ES-I3 (cell line): ENCODE measurements at regions not wholly inside any gene's neighbourhood (a gene's known extent, or its start where the extent isn't known, plus 50 kb on each side); places are given as distances from the start of the nearest gene placed in this dataset.
"Not testable (repeated sequence)": the region's sequence is repeated elsewhere in the genome, so short reads cannot be mapped to it uniquely, and the experiment has no call there.

Experiments used
- H3K36me3 ChIP-seq: 2 replicates; pipeline ENCODE4 v1.6.1; 2013; ENCODE audit warnings: mild to moderate bottlenecking, low read length, control low read depth, moderate library complexity; ENCODE audit not compliant: insufficient read depth
- H3K4me1 ChIP-seq: 2 replicates; pipeline ENCODE4 v1.6.1; 2013; ENCODE audit warnings: mild to moderate bottlenecking, control low read depth, low read length; ENCODE audit not compliant: insufficient read depth
- H3K9ac ChIP-seq: 2 replicates; pipeline ENCODE4 v1.6.1; 2013; ENCODE audit warnings: low read depth, mild to moderate bottlenecking, low read length, moderate library complexity
- H3K9me3 ChIP-seq: 2 replicates; pipeline ENCODE4 v1.6.1; 2013; ENCODE audit warnings: mild to moderate bottlenecking, low read length, moderate library complexity; ENCODE audit not compliant: control insufficient read depth, insufficient read depth

GRCh38 chr1:222392556-222392955 is 155.3 kb downstream of the HHIPL2 start:
- no peaks in the 10 kb centered on the region for H3K9me3 ChIP-seq
- no peak overlapping the region for H3K9ac ChIP-seq
- no peaks in the 10 kb centered on the region for H3K36me3 ChIP-seq
- no peaks in the 10 kb centered on the region for H3K4me1 ChIP-seq

DNA sequence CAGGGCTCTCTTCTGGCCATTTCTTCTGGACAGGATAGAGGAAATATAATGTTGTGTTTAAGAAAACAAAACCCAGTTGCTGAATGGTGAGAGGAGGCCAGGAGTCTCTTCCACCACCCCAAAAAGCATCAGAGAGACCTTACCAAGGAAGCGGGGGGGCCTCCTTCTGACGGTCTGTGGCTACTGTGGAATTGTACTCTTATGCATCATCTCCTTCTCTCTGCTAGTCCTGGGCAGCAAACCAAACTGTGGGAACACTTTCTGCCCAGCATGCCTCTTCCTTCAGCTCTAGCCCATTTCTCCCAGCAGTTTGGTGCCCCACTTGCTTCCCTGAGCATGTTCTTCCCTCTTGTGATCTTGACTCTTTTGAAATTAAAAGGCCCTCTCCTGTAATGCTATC is 157.7 kb downstream of the HHIPL2 start:
- no peaks in the 10 kb centered on the region for H3K4me1 ChIP-seq
- H3K9me3 ChIP-seq, result no peaks in the 10 kb centered on the region
- H3K36me3 ChIP-seq, result no peaks in the 10 kb centered on the region
- no peak overlapping the region for H3K9ac ChIP-seq

- Histone ChIP-seq H3K36me3 (no peaks in the 10 kb centered on the region), H3K9me3 (no peaks in the 10 kb centered on the region), H3K4me1 (no peaks in the 10 kb centered on the region), H3K9ac (no peak overlapping the region)
Measured at GRCh38 chr1:222387007-222387814, 160.7 kb downstream of the HHIPL2 start.

GRCh38 chr1:222385955-222386354 is 161.9 kb downstream of the HHIPL2 start:
- Histone ChIP-seq H3K36me3 (no peaks in the 10 kb centered on the region), H3K4me1 (no peaks in the 10 kb centered on the region), H3K9ac (no peak overlapping the region), H3K9me3 (no peaks in the 10 kb centered on the region)

DNA sequence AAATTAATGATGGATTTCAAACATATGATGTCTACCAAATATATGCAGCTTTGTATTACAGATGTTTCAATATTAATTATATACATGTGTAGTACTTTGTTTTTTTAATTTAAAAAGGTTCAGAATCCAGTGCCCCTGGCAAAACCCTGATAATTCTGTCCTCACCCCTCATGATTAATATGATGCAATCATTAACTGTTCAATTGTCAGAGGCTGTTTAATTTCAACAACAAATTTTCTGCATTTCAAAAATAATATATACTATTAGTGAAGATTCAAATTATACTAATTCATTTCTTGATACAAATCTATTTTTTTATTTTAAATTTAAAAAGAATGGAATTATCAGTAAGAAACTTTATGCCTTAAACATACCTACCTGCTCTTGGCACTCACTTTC is 162.6 kb downstream of the HHIPL2 start:
- Histone ChIP-seq H3K9ac (no peak overlapping the region), H3K4me1 (no peaks in the 10 kb centered on the region), H3K9me3 (no peaks in the 10 kb centered on the region), H3K36me3 (no peaks in the 10 kb centered on the region)

GRCh38 chr1:222384531-222384930 is 163.4 kb downstream of the HHIPL2 start:
- Histone ChIP-seq H3K9me3 (no peaks in the 10 kb centered on the region), H3K9ac (no peak overlapping the region), H3K4me1 (no peaks in the 10 kb centered on the region), H3K36me3 (no peaks in the 10 kb centered on the region)

DNA sequence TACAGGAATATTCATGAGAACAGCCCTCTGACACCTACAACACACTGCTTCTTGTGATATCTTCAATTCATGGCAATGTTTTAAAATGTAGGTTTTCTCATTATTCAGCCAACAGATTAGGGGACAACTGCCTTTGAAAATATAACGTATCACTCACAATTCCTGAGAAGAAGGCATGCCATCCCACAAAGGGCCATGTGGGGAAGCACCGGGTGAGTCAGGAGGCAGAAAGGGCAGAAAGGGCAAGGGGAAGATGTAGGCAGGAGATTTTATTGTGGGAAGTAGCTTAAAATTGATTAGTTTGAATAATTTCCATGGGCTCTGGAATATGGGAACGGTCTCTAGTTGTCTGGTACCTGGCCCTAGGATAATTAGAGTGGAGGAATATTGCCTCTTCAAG is 165.7 kb downstream of the HHIPL2 start:
- H3K9ac ChIP-seq, result no peak overlapping the region
- no peaks in the 10 kb centered on the region for H3K36me3 ChIP-seq
- no peaks in the 10 kb centered on the region for H3K9me3 ChIP-seq
- H3K4me1 ChIP-seq, result no peaks in the 10 kb centered on the region

DNA sequence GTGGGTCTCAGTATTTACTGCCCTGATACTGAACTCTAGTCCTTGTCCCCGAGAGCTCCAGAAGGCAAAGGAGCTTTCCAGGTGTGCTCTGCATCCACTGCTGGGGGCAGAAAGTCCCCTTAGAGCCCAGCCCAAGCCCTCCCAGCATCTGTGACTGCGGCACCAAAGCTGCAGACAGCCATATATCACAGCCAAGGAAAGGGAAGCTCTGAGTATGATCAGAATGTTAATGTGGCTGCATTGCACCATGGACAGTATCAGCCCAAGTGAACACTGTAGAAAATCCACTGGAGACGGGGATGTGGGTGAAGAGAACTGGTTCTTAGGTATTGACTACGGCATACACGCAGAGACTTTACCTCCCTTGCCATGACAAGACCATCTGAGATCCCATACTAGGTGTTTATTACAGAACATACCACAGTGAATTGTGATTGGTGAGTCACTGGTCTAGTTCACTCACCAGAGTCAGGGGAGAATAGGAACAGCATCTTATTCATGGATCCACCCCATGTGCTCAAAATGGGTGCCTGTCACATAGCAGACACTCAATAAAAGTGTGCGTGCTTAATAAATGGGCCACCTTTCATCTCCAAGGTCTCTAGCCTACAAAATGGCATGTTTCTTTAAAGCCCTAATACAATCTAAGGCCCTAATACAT is 170.3 kb downstream of the HHIPL2 start:
- Histone ChIP-seq H3K9ac (no peak overlapping the region), H3K36me3 (no peaks in the 10 kb centered on the region), H3K4me1 (no peaks in the 10 kb centered on the region), H3K9me3 (no peaks in the 10 kb centered on the region)

DNA sequence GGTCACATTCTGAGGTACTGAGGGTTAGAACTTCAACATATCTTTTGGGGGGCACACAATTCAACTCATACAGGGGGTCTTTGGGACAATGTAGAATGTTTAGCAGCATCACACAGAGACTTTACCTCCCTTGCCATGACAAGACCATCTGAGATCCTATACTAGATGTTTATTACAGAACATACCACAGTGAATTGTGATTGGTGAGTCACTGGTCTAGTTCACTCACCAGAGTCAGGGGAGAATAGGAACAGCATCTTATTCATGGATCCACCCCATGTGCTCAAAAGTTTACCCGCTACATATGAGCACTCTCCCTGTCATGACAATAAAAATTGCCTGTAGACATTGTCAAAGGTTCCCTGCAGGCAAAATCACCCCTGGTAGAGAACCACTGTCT is 171.1 kb downstream of the HHIPL2 start:
- H3K9me3 ChIP-seq, H3K4me1 ChIP-seq, H3K9ac ChIP-seq, H3K36me3 ChIP-seq: not testable (repeated sequence)

- H3K9me3 ChIP-seq, result no peaks in the 10 kb centered on the region
- peaks cover 8% of the 10 kb centered on the region; the same call in 1 of the 2 replicates for H3K4me1 ChIP-seq
- H3K9ac ChIP-seq, result no peak overlapping the region
- H3K36me3 ChIP-seq, result no peaks in the 10 kb centered on the region
Measured at GRCh38 chr1:222375701-222376100, 172.2 kb downstream of the HHIPL2 start.

GRCh38 chr1:222373831-222374602 is 173.9 kb downstream of the HHIPL2 start:
- Histone ChIP-seq H3K9ac (no peak overlapping the region), H3K4me1 (peaks cover 8% of the 10 kb centered on the region; the same call in 1 of the 2 replicates), H3K9me3 (no peaks in the 10 kb centered on the region), H3K36me3 (no peaks in the 10 kb centered on the region)

DNA sequence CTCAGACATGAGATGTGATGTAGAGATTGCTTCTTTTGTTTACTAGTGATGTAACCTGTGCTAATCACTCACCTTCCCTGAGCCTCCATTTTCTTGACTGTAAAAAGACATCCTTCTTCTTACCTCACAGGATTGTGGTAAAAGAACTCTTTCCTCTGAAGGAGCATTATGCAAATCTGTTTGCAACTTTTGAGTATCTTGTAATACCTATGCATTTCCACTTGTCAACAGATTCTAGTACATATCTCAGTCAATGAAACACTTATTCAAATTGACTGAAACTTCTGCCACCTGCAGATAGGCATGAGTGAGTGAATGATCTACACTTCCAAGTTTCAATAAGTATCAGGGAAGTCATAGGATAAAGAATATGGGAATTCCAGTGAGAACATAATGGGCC is 174.7 kb downstream of the HHIPL2 start:
- Histone ChIP-seq H3K4me1 (peaks cover 8% of the 10 kb centered on the region; the same call in 1 of the 2 replicates), H3K9ac (no peak overlapping the region)

GRCh38 chr1:222372221-222372620 is 175.7 kb downstream of the HHIPL2 start:
- H3K9ac ChIP-seq, result no peak overlapping the region
- no peaks in the 10 kb centered on the region for H3K9me3 ChIP-seq
- no peaks in the 10 kb centered on the region for H3K36me3 ChIP-seq
- peaks cover 8% of the 10 kb centered on the region; the same call in 1 of the 2 replicates for H3K4me1 ChIP-seq

More for the DNA sequence above, 174.7 kb downstream of the HHIPL2 start:
- no peaks in the 10 kb centered on the region for H3K36me3 ChIP-seq
- H3K9me3 ChIP-seq, result no peaks in the 10 kb centered on the region

DNA sequence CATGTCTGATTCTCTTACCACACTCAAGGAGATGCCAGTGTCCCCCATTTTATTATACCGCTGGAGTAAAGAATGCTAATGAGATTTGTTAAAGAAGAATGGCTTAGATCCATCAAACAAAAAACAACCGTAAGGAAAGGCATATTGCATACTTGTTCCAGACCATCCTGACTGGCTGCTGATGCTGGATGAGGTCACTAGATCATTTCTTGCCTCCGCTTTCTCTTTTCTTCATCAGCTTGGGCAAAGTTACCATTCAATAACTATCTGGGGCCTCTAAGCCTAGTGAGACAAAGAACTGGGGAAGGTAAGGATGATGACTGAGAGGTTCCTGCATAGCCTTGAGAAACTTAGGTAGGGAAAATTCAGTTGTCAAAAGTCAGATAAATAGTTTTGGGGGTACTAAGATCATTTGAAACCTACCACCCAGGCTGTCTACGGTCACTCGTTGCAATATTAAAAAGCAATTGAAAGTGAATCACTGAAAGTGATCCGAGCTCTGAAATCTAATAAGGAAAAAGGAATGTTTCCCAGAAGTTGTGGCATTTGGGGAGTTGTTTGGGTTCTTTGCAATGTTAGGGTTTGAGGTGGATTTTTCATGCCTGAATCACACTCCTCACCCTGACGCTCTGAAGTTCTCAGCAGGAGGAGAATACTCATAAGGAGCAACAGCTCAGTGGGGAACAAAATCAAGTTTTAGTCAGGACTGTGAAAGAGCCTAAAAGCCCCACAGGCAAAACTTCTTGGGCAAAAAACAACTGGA is 176.8 kb downstream of the HHIPL2 start:
- Histone ChIP-seq H3K4me1 (peaks cover 8% of the 10 kb centered on the region; the same call in 1 of the 2 replicates), H3K9me3 (no peaks in the 10 kb centered on the region), H3K9ac (no peak overlapping the region), H3K36me3 (no peaks in the 10 kb centered on the region)
